HG03139 (cell line): ENCODE measurements at regions not wholly inside any gene's neighbourhood (a gene's known extent, or its start where the extent isn't known, plus 50 kb on each side); places are given as distances from the start of the nearest gene placed in this dataset.
"Not testable (repeated sequence)": the region's sequence is repeated elsewhere in the genome, so short reads cannot be mapped to it uniquely, and the experiment has no call there.

ENCODE experiments used
- ATAC-seq: cut with Tn5 transposase; IDR thresholded peaks from one replicate; pipeline ENCODE4 v1.9.1; 2021; ENCODE audit not compliant: unreplicated experiment

- no peak for ATAC-seq
Observed at GRCh38 chr1:221503268-221503667, 238.6 kb downstream of the DUSP10 start.

GRCh38 chr1:221509575-221510355, 232.1 kb downstream of the DUSP10 start:
- ATAC-seq = no peak

- no peak for ATAC-seq
Observed at GRCh38 chr1:221510793-221511503, 230.9 kb downstream of the DUSP10 start.

- ATAC-seq = no peak
Observed at GRCh38 chr1:221511797-221512196, 230.1 kb downstream of the DUSP10 start.

- ATAC-seq = no peak
Observed at GRCh38 chr1:221514806-221515205, 227.1 kb downstream of the DUSP10 start.

GRCh38 chr1:221515496-221515895, 226.4 kb downstream of the DUSP10 start:
- no peak for ATAC-seq

- ATAC-seq = no peak
Observed at GRCh38 chr1:221517961-221518360, 223.9 kb downstream of the DUSP10 start.

GRCh38 chr1:221520250-221520649, 221.6 kb downstream of the DUSP10 start:
- ATAC-seq = no peak

GRCh38 chr1:221521686-221522085, 220.2 kb downstream of the DUSP10 start:
- ATAC-seq = no peak

GRCh38 chr1:221522529-221522940, 219.4 kb downstream of the DUSP10 start:
- no peak for ATAC-seq

GRCh38 chr1:221525749-221526148, 216.1 kb downstream of the DUSP10 start:
- ATAC-seq = no peak

GRCh38 chr1:221527302-221527701, 214.6 kb downstream of the DUSP10 start:
- no peak for ATAC-seq

GRCh38 chr1:221527886-221528624, 213.8 kb downstream of the DUSP10 start:
- no peak for ATAC-seq

GRCh38 chr1:221530159-221530558, 211.7 kb downstream of the DUSP10 start:
- ATAC-seq = not testable (repeated sequence)

GRCh38 chr1:221530791-221531190, 211.1 kb downstream of the DUSP10 start:
- no peak for ATAC-seq

- no peak for ATAC-seq
Observed at GRCh38 chr1:221532071-221532773, 209.7 kb downstream of the DUSP10 start.

- no peak for ATAC-seq
Observed at GRCh38 chr1:221541296-221541695, 200.6 kb downstream of the DUSP10 start.

- ATAC-seq = no peak
Observed at GRCh38 chr1:221543529-221544120, 198.3 kb downstream of the DUSP10 start.

GRCh38 chr1:221548942-221549341, 192.9 kb downstream of the DUSP10 start:
- no peak for ATAC-seq

GRCh38 chr1:221549815-221550214, 192.1 kb downstream of the DUSP10 start:
- ATAC-seq = no peak

GRCh38 chr1:221552792-221553191, 189.1 kb downstream of the DUSP10 start:
- ATAC-seq = not testable (repeated sequence)
